GM18867 (cell line): ENCODE measurements at regions not wholly inside any gene's neighbourhood (a gene's known extent, or its start where the extent isn't known, plus 50 kb on each side); places are given as distances from the start of the nearest gene placed in this dataset.

Source experiments
- ATAC-seq: cut with Tn5 transposase; IDR thresholded peaks from one replicate; pipeline ENCODE4 v1.9.1; 2021; ENCODE audit warnings: mild to moderate bottlenecking, moderate library complexity; ENCODE audit not compliant: unreplicated experiment

DNA sequence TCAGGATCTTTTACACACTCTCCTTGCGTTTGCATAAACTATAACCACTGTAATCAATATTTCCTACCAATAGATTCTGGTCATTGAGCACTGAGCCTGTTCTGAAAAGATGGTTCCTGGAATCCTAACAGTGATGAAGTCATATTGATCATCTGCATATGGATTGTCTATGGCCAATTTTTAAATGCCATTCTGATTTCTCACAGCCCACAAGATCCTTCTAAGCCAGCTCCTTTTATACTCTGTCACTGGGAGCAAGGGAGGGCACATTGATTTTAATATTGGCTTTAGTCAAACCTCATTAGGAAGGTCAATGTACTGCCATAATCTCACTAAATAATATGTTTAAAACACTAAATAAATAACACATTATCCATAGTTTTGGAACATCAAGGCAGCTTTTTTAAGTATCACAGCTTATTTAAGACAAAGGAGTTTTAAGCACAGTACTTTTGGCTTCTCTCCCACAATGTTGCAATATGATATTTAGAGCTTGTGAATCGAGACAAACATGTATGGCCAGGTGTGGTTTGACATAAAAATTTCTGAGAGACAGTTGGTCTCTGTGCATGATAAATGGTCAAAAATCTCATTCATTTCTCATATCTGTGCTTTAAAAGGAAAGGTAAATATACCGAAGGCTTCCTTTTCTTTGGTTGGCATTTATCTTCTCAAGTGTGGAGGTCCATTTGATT, 267.3 kb downstream of the MTX2 start:
- ATAC-seq, result no peak

DNA sequence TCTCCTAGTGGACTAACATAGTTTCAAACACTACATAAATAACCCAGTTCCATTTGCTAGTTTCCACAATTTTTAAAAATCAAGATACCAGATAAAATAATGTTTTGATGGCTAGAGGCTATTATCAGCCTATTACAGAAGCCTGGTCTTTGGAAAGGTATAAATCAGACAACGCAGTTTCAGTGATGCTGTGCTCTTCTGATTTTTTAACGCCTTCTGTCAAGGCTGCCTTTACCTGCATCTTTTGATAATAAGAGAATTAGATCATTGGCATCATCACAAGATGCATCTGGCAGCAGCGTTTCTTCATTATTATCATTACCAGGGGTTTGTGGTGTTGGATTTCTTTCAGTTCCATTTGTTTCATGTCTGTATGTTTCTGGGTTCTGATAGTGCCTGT, 268.7 kb downstream of the MTX2 start:
- ATAC-seq, result no peak

GRCh38 chr2:176540995-176541394, 271.8 kb downstream of the MTX2 start:
- ATAC-seq, result no peak

DNA sequence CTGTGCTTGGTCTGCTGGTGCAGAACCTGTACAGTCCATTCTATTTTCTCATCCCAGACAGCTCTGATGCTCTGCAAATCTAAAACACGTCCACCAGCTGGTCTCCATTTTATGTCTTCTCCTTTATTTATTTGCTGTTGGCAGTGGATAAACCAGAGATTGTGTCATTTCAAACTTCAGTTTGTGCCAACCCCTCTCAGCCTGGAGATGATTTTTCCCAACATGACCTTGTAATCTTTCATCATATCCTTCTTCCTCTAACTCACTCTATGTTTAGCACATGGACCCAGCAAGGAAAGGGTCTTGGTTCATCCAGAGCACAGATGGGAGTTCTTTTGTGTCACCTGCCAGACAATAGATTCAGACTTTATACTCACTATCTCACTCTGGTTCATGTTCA, 273.2 kb downstream of the MTX2 start:
- no peak for ATAC-seq

DNA sequence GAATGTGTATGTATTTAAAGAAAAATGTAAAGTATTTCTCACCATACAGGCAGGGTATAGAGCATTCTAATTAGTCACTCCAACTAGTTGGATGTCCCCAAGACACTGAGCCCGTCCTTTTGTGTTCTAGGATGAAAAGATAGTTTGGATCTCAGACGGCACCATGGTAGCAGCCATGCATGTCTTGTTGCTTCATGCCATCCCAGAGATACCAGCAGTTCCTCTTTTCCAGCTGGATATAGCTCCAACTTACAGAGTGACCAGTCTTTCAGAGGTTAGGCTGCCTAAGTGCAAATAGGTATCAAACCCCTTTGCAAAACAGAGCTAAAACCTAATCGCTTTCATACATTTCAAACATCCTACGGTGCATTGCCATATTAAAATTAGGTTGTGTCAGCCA, 275.3 kb downstream of the MTX2 start:
- no peak for ATAC-seq

- no peak for ATAC-seq
Measured at GRCh38 chr2:176544991-176545956, 276.0 kb downstream of the MTX2 start.

- no peak for ATAC-seq
Measured at GRCh38 chr2:176546550-176546949, 277.3 kb downstream of the MTX2 start.

DNA sequence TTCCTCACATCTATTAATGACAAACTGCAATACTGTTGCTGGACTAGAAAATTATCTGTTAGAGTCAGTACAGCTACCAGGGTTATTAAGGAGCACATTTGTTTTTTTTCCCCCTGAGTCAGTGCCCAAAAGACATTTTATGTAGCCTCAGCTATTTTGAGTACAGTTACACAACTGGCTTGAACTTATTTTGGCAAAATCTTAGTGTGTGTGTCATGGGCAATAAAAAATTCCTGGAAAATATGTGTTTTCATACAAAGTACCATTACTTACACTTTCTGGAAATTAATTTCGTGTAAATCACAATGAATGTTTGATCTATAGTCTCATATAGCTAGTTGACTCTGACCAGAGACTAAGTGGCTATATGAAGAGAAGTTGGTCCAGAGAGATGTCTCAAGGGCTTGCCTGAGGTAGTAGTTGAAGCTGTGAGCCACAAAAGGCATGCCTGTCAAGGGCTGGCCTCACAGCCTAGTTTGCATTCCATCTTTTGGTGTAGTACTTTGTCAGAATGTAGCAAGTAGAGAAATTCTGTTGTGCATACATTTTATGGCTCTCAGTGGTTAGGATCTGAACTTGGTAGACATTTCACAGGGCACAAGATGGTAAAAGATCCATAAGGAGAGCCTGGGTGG, 283.4 kb downstream of the MTX2 start:
- no peak for ATAC-seq

GRCh38 chr2:176553685-176554100, 284.5 kb downstream of the MTX2 start:
- ATAC-seq, result peak; percentile 63

DNA sequence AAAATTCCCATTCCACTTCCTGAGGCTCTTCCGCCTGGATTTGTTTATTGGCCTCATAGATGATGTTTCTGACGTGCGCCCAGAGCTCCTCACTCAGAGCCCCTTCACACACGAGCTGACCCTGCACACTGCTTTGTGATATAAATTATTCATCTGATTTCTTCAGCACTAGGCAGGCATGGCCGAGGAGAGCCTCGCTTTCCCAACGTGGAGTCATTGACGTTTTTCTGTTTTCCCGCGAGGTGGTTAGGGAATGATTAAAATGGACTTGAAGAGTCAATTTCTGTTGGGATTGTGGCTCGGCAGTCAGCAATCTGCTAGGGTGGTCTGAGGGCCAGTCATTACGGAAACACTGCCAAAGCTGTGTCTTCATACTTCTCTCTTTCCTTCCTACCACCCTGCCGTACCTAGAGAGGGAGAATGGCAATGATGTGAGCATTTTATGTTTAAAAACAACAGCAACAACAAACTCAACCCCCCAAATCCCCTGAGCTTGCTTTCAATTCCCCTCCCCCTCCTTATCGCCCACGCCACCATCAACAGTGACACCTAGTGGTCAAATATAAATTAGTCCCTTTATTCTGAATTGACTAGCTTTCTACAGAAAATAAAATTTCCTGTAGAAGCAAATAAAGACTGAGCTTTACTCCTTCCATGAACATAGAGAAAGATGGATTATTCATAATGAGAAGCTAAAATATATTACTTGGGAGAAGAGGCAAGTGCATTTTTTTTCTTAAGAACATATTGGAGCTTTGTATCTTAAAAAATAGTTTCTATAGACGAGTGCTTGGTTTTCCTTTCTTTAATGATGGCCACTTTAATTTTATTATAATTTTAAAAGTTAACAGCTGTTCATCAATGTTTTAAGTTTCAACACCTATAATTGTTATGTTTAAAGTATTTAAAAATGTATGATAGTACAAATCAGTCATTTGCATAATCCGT, 285.1 kb downstream of the MTX2 start:
- ATAC-seq, result peak; percentile 65

DNA sequence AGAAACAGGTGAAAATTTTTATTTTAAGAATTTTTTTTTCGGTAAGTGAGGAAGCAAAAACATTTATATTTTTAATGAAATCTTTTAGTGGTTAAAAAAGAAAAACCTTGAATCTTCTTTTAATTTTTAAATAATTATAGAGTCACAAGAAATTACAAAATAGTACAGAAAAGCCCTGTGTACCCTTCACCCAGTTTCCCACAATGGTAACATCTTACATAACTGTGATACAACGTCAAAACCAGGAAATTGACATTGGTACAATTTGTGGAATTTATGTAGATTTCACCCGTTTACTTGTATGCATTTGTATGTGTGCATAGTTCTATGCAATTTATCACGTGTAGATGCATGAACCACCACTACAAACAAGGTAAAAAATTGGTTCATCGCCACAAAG, 285.9 kb downstream of the MTX2 start:
- ATAC-seq, result no peak

DNA sequence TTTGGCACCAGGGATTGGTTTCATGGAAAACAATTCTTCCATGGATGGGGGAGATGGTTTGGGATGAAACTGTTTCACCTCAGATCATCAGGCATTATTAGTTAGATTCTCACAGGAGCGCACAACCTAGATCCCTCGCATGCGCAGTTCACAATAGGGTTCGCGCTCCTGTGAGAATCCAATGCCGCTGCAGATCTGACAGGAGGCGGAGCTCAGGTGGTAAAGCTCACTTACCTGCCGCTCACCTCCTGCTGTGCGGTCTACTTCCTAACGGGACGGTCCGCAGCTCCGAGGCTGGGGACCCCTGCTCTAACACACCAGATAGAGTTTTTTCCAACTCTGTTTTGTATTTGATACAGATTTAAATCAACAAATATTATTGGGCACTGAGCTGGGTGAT, 286.5 kb downstream of the MTX2 start:
- no peak for ATAC-seq

- ATAC-seq, result no peak
Measured at GRCh38 chr2:176556373-176556772, 287.1 kb downstream of the MTX2 start.

GRCh38 chr2:176557821-176558220, 288.6 kb downstream of the MTX2 start:
- no peak for ATAC-seq

DNA sequence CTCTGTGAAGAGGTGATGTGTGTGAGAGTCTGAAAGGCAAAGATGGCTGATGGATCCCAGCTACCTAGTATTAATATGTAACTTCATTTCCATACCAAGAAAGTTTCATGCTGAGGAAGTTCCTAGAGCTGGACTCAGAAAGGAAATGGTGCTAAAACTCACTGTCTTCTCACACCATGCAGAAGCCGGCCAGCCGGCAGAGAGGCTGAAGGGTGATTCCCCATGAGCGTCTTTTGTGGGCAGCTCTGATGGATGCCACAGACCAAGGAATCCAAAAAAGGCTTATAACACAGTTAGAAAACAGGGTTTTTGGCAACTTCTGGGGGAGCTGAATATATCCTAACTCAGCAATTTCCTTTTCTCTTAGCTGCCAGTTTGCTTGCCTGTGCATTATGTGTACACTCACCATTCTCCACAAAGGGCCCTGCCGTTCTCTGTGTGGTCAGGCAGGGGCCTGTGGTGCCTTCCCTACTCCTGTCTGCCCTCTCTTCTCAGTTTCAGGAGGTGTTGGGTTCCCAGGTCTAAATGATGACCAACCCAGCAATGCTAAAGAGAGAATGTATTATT, 289.4 kb downstream of the MTX2 start:
- no peak for ATAC-seq

GRCh38 chr2:176560296-176560695, 291.1 kb downstream of the MTX2 start:
- ATAC-seq, result no peak

- ATAC-seq, result no peak
Measured at GRCh38 chr2:176561706-176562105, 292.5 kb downstream of the MTX2 start.

- no peak for ATAC-seq
Measured at GRCh38 chr2:176562359-176563078, 293.3 kb downstream of the MTX2 start.

GRCh38 chr2:176565641-176566323, 296.5 kb downstream of the MTX2 start:
- no peak for ATAC-seq
